ENCODE measurements at regions not wholly inside any gene's neighbourhood (a gene's known extent, or its start where the extent isn't known, plus 50 kb on each side); places are given as distances from the start of the nearest gene placed in this dataset.
A peak's percentile ranks its signal among the peaks of the same experiment; 100 is the strongest.

- peak; percentile 43 for DNase-seq
Measured at GRCh38 chr3:56921573-56922453, 120.1 kb upstream of the ARHGEF3 start.

GRCh38 chr3:56919797-56920195 is 118.0 kb upstream of the ARHGEF3 start:
- no peak for DNase-seq

GRCh38 chr3:56919137-56919796 is 117.5 kb upstream of the ARHGEF3 start:
- DNase-seq: peak; percentile 36

GRCh38 chr3:56918111-56918568 is 116.4 kb upstream of the ARHGEF3 start:
- peak; percentile 28 for DNase-seq

- DNase-seq: peak; percentile 44
Measured at GRCh38 chr3:56917361-56918110, 115.8 kb upstream of the ARHGEF3 start.

- peak; percentile 21 for DNase-seq
Measured at GRCh38 chr3:56916716-56917360, 115.1 kb upstream of the ARHGEF3 start.

GRCh38 chr3:56915966-56916586 is 114.3 kb upstream of the ARHGEF3 start:
- peak; percentile 85 for DNase-seq

GRCh38 chr3:56914646-56915045 is 112.9 kb upstream of the ARHGEF3 start:
- no peak for DNase-seq

- DNase-seq: no peak
Measured at GRCh38 chr3:56911363-56911762, 109.6 kb upstream of the ARHGEF3 start.

GRCh38 chr3:56909349-56909748 is 107.6 kb upstream of the ARHGEF3 start:
- no peak for DNase-seq

GRCh38 chr3:56908004-56908403 is 106.3 kb upstream of the ARHGEF3 start:
- no peak for DNase-seq

GRCh38 chr3:56904552-56905215 is 102.9 kb upstream of the ARHGEF3 start:
- DNase-seq: no peak

GRCh38 chr3:56903231-56903782 is 101.6 kb upstream of the ARHGEF3 start:
- DNase-seq: no peak

GRCh38 chr3:56902468-56903160 is 100.9 kb upstream of the ARHGEF3 start:
- no peak for DNase-seq

- DNase-seq: no peak
Measured at GRCh38 chr3:56900801-56901200, 99.1 kb upstream of the ARHGEF3 start.

- no peak for DNase-seq
Measured at GRCh38 chr3:56899851-56900250, 98.1 kb upstream of the ARHGEF3 start.

GRCh38 chr3:56899078-56899477 is 97.3 kb upstream of the ARHGEF3 start:
- DNase-seq: no peak

- no peak for DNase-seq
Measured at GRCh38 chr3:56896357-56896756, 94.6 kb upstream of the ARHGEF3 start.

- peak; percentile 37 for DNase-seq
Measured at GRCh38 chr3:56894881-56895431, 93.2 kb upstream of the ARHGEF3 start.

GRCh38 chr3:56890448-56891091 is 88.8 kb upstream of the ARHGEF3 start:
- peak; percentile 47 for DNase-seq
